OCI-LY7 (cell line): ENCODE measurements at regions not wholly inside any gene's neighbourhood (a gene's known extent, or its start where the extent isn't known, plus 50 kb on each side); places are given as distances from the start of the nearest gene placed in this dataset.

Experiments used
- CTCF ChIP-seq: fragments of 200-600 bp; sonication (generic); conservative IDR thresholded peaks from 2 replicates; pipeline ENCODE4 v1.5.1; 2014; ENCODE audit warnings: mild to moderate bottlenecking, antibody characterized with exemption, low read length, moderate library complexity, mixed read lengths
- EZH2phosphoT487 ChIP-seq: fragments of 200-600 bp; sonication (generic); IDR thresholded peaks from 2 replicates; pipeline ENCODE4 v1.6.1; 2018; ENCODE audit warnings: low read depth, borderline replicate concordance, mild to moderate bottlenecking, mixed run types, antibody characterized with exemption, low read length, moderate library complexity, mixed read lengths

GRCh38 chr4:115249808-115250207, 136.4 kb upstream of the NDST4 start:
- no peak for TF ChIP-seq CTCF
- TF ChIP-seq EZH2phosphoT487: no peak
